ENCODE measurements at regions not wholly inside any gene's neighbourhood (a gene's known extent, or its start where the extent isn't known, plus 50 kb on each side); places are given as distances from the start of the nearest gene placed in this dataset.

GRCh38 chr12:94743174-94743573 lies 92.8 kb upstream of the TMCC3 start:
- TF ChIP-seq POLR2A (IDR thresholded peaks at IDR 0.05) (no peak), POLR2AphosphoS5 (IDR thresholded peaks at IDR 0.05) (no peak)
